ENCODE measurements at regions not wholly inside any gene's neighbourhood (a gene's known extent, or its start where the extent isn't known, plus 50 kb on each side); places are given as distances from the start of the nearest gene placed in this dataset.

- intact Hi-C loops (cut with micrococcal nuclease): no loop called here
- no peaks in the 10 kb centered on the region for H3K9me2 ChIP-seq (ENCODE audit: insufficient read depth)
- peaks cover 0 to 3% of the 10 kb centered on the region in 2 experiments; a peak in 2 of 4 replicates for H3K9me3 ChIP-seq (ENCODE audit: control insufficient read depth in 1 of 2, insufficient read depth in 1 of 2, low read depth in 1 of 2, low read length in 2 of 2)
- ChIA-PET POLR2A (no interaction called here), RAD21 (ENCODE audit: low non-redundant PET in 1 of 2, low total read pairs in 2 of 2, uncharacterized antibody in 2 of 2, unreplicated experiment in 2 of 2) (no interaction called here), CTCF (no interaction called here)
- H3K9ac ChIP-seq (ENCODE audit: low read length): no peak overlapping the region
- H3K79me2 ChIP-seq (ENCODE audit: insufficient read depth, low read length): no peaks in the 10 kb centered on the region
- ATAC-seq (no peak), DNase-seq (ENCODE audit: low read depth, low spot score) (no peak)
- no peaks in the 10 kb centered on the region for H3K36me3 ChIP-seq (ENCODE audit: control insufficient read depth in 1 of 2, insufficient read depth in 2 of 2, low read length in 2 of 2)
- no peak overlapping the region for H2AFZ ChIP-seq (ENCODE audit: low read depth, low read length, poor library complexity, severe bottlenecking)
- no peak overlapping the region for H3K4me3 ChIP-seq (replicated peaks in 1 of 2; ENCODE audit: low read depth in 1 of 2, low read length in 2 of 2)
- no peaks in the 10 kb centered on the region for H3K4me1 ChIP-seq (ENCODE audit: control insufficient read depth in 1 of 2, insufficient read depth in 2 of 2, low read length in 2 of 2)
- no peaks in the 10 kb centered on the region for H3K27me3 ChIP-seq (ENCODE audit: insufficient read depth, low read length)
- H3K4me2 ChIP-seq (ENCODE audit: low read length): no peak overlapping the region
- TF ChIP-seq POLR2A (IDR thresholded peaks at IDR 0.05; ENCODE audit: borderline replicate concordance, extremely low read depth, insufficient read depth, insufficient read length): no peak
- no peak for TF ChIP-seq ELF1 (IDR thresholded peaks at IDR 0.05; ENCODE audit: borderline replicate concordance, low read depth)
- TF ChIP-seq YY1 (IDR thresholded peaks at IDR 0.05; ENCODE audit: extremely low read depth, insufficient replicate concordance, low read depth, low read length): no peak
- TF ChIP-seq EZH2 (IDR thresholded peaks at IDR 0.05): no peak
- no peak for TF ChIP-seq SRF (IDR thresholded peaks at IDR 0.05; ENCODE audit: low read depth)
- no peak for TF ChIP-seq EGR1 (IDR thresholded peaks at IDR 0.05; ENCODE audit: low read depth)
- TF ChIP-seq POLR2AphosphoS5 (IDR thresholded peaks at IDR 0.05; ENCODE audit: low read depth, low read length): no peak
- TF ChIP-seq SP1 (IDR thresholded peaks at IDR 0.05; ENCODE audit: low read depth): no peak
- no peak for TF ChIP-seq RAD21 (IDR thresholded peaks at IDR 0.05; ENCODE audit: low read depth)
- TF ChIP-seq CEBPB (IDR thresholded peaks at IDR 0.05; ENCODE audit: low read depth): no peak
- TF ChIP-seq REST (IDR thresholded peaks at IDR 0.05; ENCODE audit: low read depth): no peak
- no peak for TF ChIP-seq FOSL1 (IDR thresholded peaks at IDR 0.05; ENCODE audit: low read depth)
- TF ChIP-seq JUND (IDR thresholded peaks at IDR 0.05): no peak
- no peak for TF ChIP-seq MAX (IDR thresholded peaks at IDR 0.05)
- TF ChIP-seq SIN3A (IDR thresholded peaks at IDR 0.05; ENCODE audit: low read depth): no peak
- TF ChIP-seq ZFX (IDR thresholded peaks at IDR 0.05): no peak
- no peak for TF ChIP-seq ATF3 (IDR thresholded peaks at IDR 0.05)
- TF ChIP-seq CBX3 (IDR thresholded peaks at IDR 0.05; ENCODE audit: low read depth): no peak
- TF ChIP-seq EZH2phosphoT487 (IDR thresholded peaks at IDR 0.05; ENCODE audit: borderline replicate concordance): no peak
- no peak for TF ChIP-seq ZBTB33 (IDR thresholded peaks at IDR 0.05; ENCODE audit: extremely low read depth, insufficient replicate concordance, low read length)
- no peak overlapping the region for H3K27ac ChIP-seq (ENCODE audit: low read depth, low read length)
- no peaks in the 10 kb centered on the region for H4K20me1 ChIP-seq (ENCODE audit: insufficient read depth)
- no TSS peak for BruUV-seq (replicated peaks)
Observed at GRCh38 chr9:103243553-103243952, 248.4 kb downstream of the CYLC2 start.
